Myocyte (in vitro differentiated cells): ENCODE measurements at regions not wholly inside any gene's neighbourhood (a gene's known extent, or its start where the extent isn't known, plus 50 kb on each side); places are given as distances from the start of the nearest gene placed in this dataset.
"Not testable (repeated sequence)": the region's sequence is repeated elsewhere in the genome, so short reads cannot be mapped to it uniquely, and the experiment has no call there.

ENCODE experiments used
- DNase-seq: peaks from one replicate; pipeline ENCODE4 v3.0.0-alpha.2; 2012; ENCODE audit warnings: low read depth

- peak; percentile 36 for DNase-seq
Measured at GRCh38 chr21:27365394-27365793, 398.5 kb upstream of the ADAMTS5 start.

- no peak for DNase-seq
Measured at GRCh38 chr21:27363719-27364477, 397.0 kb upstream of the ADAMTS5 start.

- DNase-seq: peak; percentile 29
Measured at GRCh38 chr21:27362249-27362648, 395.4 kb upstream of the ADAMTS5 start.

GRCh38 chr21:27359141-27359540 is 392.3 kb upstream of the ADAMTS5 start:
- no peak for DNase-seq

GRCh38 chr21:27352885-27353284 is 386.0 kb upstream of the ADAMTS5 start:
- no peak for DNase-seq

- DNase-seq: peak; percentile 43
Measured at GRCh38 chr21:27346041-27346448, 379.2 kb upstream of the ADAMTS5 start.

GRCh38 chr21:27339902-27340301 is 373.0 kb upstream of the ADAMTS5 start:
- DNase-seq: no peak

GRCh38 chr21:27338007-27338406 is 371.1 kb upstream of the ADAMTS5 start:
- not testable (repeated sequence) for DNase-seq

- no peak for DNase-seq
Measured at GRCh38 chr21:27333096-27333495, 366.2 kb upstream of the ADAMTS5 start.

- peak; percentile 47 for DNase-seq
Measured at GRCh38 chr21:27329255-27329851, 362.5 kb upstream of the ADAMTS5 start.

GRCh38 chr21:27326301-27326700 is 359.4 kb upstream of the ADAMTS5 start:
- DNase-seq: no peak

GRCh38 chr21:27323331-27323730 is 356.4 kb upstream of the ADAMTS5 start:
- no peak for DNase-seq

- DNase-seq: no peak
Measured at GRCh38 chr21:27321791-27322190, 354.9 kb upstream of the ADAMTS5 start.

- no peak for DNase-seq
Measured at GRCh38 chr21:27320868-27321267, 354.0 kb upstream of the ADAMTS5 start.

- DNase-seq: peak; percentile 23
Measured at GRCh38 chr21:27317601-27318000, 350.7 kb upstream of the ADAMTS5 start.

- no peak for DNase-seq
Measured at GRCh38 chr21:27315373-27315772, 348.5 kb upstream of the ADAMTS5 start.

- peak; percentile 33 for DNase-seq
Measured at GRCh38 chr21:27314131-27314530, 347.2 kb upstream of the ADAMTS5 start.

- DNase-seq: no peak
Measured at GRCh38 chr21:27306791-27307775, 340.2 kb upstream of the ADAMTS5 start.

GRCh38 chr21:27306206-27306605 is 339.3 kb upstream of the ADAMTS5 start:
- no peak for DNase-seq

- DNase-seq: no peak
Measured at GRCh38 chr21:27301220-27301619, 334.3 kb upstream of the ADAMTS5 start.

- no peak for DNase-seq
Measured at GRCh38 chr21:27300770-27301169, 333.9 kb upstream of the ADAMTS5 start.

- DNase-seq: no peak
Measured at GRCh38 chr21:27298465-27298864, 331.6 kb upstream of the ADAMTS5 start.
